Colonic mucosa (tissue), 4 donors: ENCODE measurements at regions not wholly inside any gene's neighbourhood (a gene's known extent, or its start where the extent isn't known, plus 50 kb on each side); places are given as distances from the start of the nearest gene placed in this dataset.

Experiments
- DNase-seq: peaks from one replicate; pipeline ENCODE4 v3.0.0-alpha.2; 2020
- H3K27ac ChIP-seq: fragments of 200-600 bp; one replicate; pipeline ENCODE4 v1.8.0; 2021
- H3K27me3 ChIP-seq: fragments of 200-600 bp; one replicate; pipeline ENCODE4 v1.8.0; 2021
- H3K36me3 ChIP-seq: fragments of 200-600 bp; one replicate; pipeline ENCODE4 v1.8.0; 2021
- H3K4me1 ChIP-seq: fragments of 200-600 bp; one replicate; pipeline ENCODE4 v1.8.0; 2021; ENCODE audit warnings: mild to moderate bottlenecking
- H3K4me3 ChIP-seq: fragments of 200-600 bp; one replicate; pipeline ENCODE4 v1.8.0; 2021
- H3K9ac ChIP-seq, 2 donors: one replicate each; pipeline ENCODE4 v1.7.0; 2013; ENCODE audit warnings: control low read depth in 2 of 2, low read depth in 2 of 2, low read length in 2 of 2
- H3K9me3 ChIP-seq: fragments of 200-600 bp; one replicate; pipeline ENCODE4 v1.8.0; 2021
- intact Hi-C: fragments of 100-400 bp; cut with DNase I; formaldehyde crosslinking; loops from one replicate; pipeline ENCODE4 v1.14.1; 2022
- TF ChIP-seq, protein P1 (sequence below): fragments of 200-600 bp; IDR thresholded peaks from one replicate; pipeline ENCODE4 v1.8.0; 2022; ENCODE audit warnings: antibody characterized with exemption, mild to moderate bottlenecking
- donor health status: healthy.
- donor health status: DM: no; HTN: no; CAD: no.
- donor health status: DM: no; HTN: no; CAD: no.

DNA sequence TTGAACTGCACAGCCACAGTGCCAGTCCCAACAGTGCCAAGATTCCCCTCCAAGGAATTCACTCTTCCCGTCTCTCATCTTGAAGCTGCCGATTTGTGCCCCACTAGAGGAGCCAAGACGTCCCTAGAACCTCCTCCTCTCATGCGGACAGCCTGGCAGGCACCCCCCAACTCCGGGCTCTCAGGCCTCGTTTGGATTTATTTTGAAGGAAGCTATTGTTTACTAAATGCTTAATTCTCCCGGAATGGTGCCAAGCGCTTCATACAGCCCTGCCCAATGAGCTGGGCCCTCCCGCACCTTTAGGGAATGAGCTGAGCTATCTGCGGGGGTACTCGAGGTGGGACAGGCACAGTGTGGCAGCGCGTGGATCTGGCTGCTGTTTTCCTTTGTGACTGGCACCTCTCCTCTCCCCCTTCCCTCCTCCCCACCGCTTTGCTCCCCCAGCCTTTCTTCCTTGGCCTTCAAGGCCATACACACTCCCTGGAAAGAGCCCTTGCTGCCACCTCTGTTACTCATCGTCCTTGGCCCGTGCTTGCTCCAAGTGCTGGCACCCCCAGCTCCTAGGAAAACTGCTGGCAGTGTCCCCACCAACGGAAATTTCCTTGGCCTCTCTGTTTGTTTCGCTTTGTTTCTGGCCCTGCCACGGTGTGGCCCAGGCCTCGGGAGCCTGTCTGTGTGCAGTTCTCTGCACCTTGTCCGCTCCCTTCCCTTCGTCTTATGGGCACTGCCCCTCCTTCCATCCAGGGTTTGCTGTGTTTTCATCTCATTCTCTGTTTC is 49.9 kb upstream of the CDR2 start:
- H3K9me3 ChIP-seq: no peaks in the 10 kb centered on the region
- no peaks in the 10 kb centered on the region for H3K36me3 ChIP-seq
- H3K27me3 ChIP-seq: no peaks in the 10 kb centered on the region
- H3K9ac ChIP-seq: no peak overlapping the region
- H3K27ac ChIP-seq: no peak overlapping the region
- H3K4me1 ChIP-seq: no peaks in the 10 kb centered on the region
- TF ChIP-seq, protein P1, sequence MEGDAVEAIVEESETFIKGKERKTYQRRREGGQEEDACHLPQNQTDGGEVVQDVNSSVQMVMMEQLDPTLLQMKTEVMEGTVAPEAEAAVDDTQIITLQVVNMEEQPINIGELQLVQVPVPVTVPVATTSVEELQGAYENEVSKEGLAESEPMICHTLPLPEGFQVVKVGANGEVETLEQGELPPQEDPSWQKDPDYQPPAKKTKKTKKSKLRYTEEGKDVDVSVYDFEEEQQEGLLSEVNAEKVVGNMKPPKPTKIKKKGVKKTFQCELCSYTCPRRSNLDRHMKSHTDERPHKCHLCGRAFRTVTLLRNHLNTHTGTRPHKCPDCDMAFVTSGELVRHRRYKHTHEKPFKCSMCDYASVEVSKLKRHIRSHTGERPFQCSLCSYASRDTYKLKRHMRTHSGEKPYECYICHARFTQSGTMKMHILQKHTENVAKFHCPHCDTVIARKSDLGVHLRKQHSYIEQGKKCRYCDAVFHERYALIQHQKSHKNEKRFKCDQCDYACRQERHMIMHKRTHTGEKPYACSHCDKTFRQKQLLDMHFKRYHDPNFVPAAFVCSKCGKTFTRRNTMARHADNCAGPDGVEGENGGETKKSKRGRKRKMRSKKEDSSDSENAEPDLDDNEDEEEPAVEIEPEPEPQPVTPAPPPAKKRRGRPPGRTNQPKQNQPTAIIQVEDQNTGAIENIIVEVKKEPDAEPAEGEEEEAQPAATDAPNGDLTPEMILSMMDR: no peak
- intact Hi-C loops: no loop called here
- no peak overlapping the region for H3K4me3 ChIP-seq
- no peak for DNase-seq
